EL (cell line): ENCODE measurements at regions not wholly inside any gene's neighbourhood (a gene's known extent, or its start where the extent isn't known, plus 50 kb on each side); places are given as distances from the start of the nearest gene placed in this dataset.

Experiments
- DNase-seq: peaks from one replicate; pipeline ENCODE4 v3.0.0-alpha.2; 2016

- DNase-seq, result no peak
Measured at GRCh38 chr1:239539051-239539450, 152.7 kb downstream of the CHRM3 start.

- DNase-seq, result no peak
Measured at GRCh38 chr1:239539812-239540211, 153.4 kb downstream of the CHRM3 start.

GRCh38 chr1:239543873-239544272 is 157.5 kb downstream of the CHRM3 start:
- no peak for DNase-seq

- peak; percentile 65 for DNase-seq
Measured at GRCh38 chr1:239545466-239545865, 159.1 kb downstream of the CHRM3 start.

GRCh38 chr1:239547987-239548386 is 161.6 kb downstream of the CHRM3 start:
- DNase-seq, result no peak

GRCh38 chr1:239550178-239550577 is 163.8 kb downstream of the CHRM3 start:
- peak; percentile 24 for DNase-seq

- no peak for DNase-seq
Measured at GRCh38 chr1:239555350-239555749, 169.0 kb downstream of the CHRM3 start.

GRCh38 chr1:239558559-239558958 is 172.2 kb downstream of the CHRM3 start:
- no peak for DNase-seq

GRCh38 chr1:239558991-239559390 is 172.6 kb downstream of the CHRM3 start:
- DNase-seq, result no peak

GRCh38 chr1:239560921-239561320 is 174.6 kb downstream of the CHRM3 start:
- no peak for DNase-seq

GRCh38 chr1:239562095-239562494 is 175.7 kb downstream of the CHRM3 start:
- DNase-seq, result no peak

GRCh38 chr1:239563681-239564080 is 177.3 kb downstream of the CHRM3 start:
- DNase-seq, result no peak

- DNase-seq, result peak; percentile 34
Measured at GRCh38 chr1:239566074-239566473, 179.7 kb downstream of the CHRM3 start.

- DNase-seq, result no peak
Measured at GRCh38 chr1:239570878-239571277, 184.5 kb downstream of the CHRM3 start.

- no peak for DNase-seq
Measured at GRCh38 chr1:239572183-239572582, 185.8 kb downstream of the CHRM3 start.

- no peak for DNase-seq
Measured at GRCh38 chr1:239574112-239574511, 187.7 kb downstream of the CHRM3 start.

- DNase-seq, result no peak
Measured at GRCh38 chr1:239575113-239575512, 188.7 kb downstream of the CHRM3 start.

GRCh38 chr1:239583536-239583935 is 197.2 kb downstream of the CHRM3 start:
- DNase-seq, result no peak

GRCh38 chr1:239586128-239586527 is 199.8 kb downstream of the CHRM3 start:
- DNase-seq, result no peak

GRCh38 chr1:239587066-239587465 is 200.7 kb downstream of the CHRM3 start:
- no peak for DNase-seq

GRCh38 chr1:239587574-239588369 is 201.4 kb downstream of the CHRM3 start:
- no peak for DNase-seq

GRCh38 chr1:239590556-239590955 is 204.2 kb downstream of the CHRM3 start:
- DNase-seq, result no peak

- DNase-seq, result no peak
Measured at GRCh38 chr1:239593527-239593926, 207.2 kb downstream of the CHRM3 start.

- DNase-seq, result no peak
Measured at GRCh38 chr1:239600588-239600987, 214.2 kb downstream of the CHRM3 start.

GRCh38 chr1:239601108-239601507 is 214.7 kb downstream of the CHRM3 start:
- DNase-seq, result no peak
